IMR-90 (cell line): ENCODE measurements at regions not wholly inside any gene's neighbourhood (a gene's known extent, or its start where the extent isn't known, plus 50 kb on each side); places are given as distances from the start of the nearest gene placed in this dataset.

Experiments
- CEBPB ChIP-seq: IDR thresholded peaks from 2 replicates; pipeline ENCODE4 v1.6.1; 2012; ENCODE audit warnings: low read depth, low read length, improper control_type of control experiment
- MXI1 ChIP-seq: IDR thresholded peaks from 2 replicates; pipeline ENCODE4 v1.6.1; 2012; ENCODE audit warnings: low read depth, mild to moderate bottlenecking, low read length, moderate library complexity, borderline replicate concordance
- POLR2A ChIP-seq: IDR thresholded peaks from 2 replicates; pipeline ENCODE4 v1.6.1; 2012; ENCODE audit warnings: mild to moderate bottlenecking, low read depth, low read length
- RAD21 ChIP-seq: IDR thresholded peaks from 2 replicates; pipeline ENCODE4 v1.6.1; 2012; ENCODE audit warnings: low read length, improper control_type of control experiment
- RCOR1 ChIP-seq: IDR thresholded peaks from 2 replicates; pipeline ENCODE4 v1.6.1; 2012; ENCODE audit warnings: mild to moderate bottlenecking, low read length, improper control_type of control experiment; ENCODE audit not compliant: insufficient replicate concordance
- RFX5 ChIP-seq: IDR thresholded peaks from 2 replicates; pipeline ENCODE4 v1.8.0; 2012; ENCODE audit warnings: low read depth, mild to moderate bottlenecking, low read length, moderate library complexity
- TF ChIP-seq, protein P1 (sequence below): conservative IDR thresholded peaks from 2 replicates; pipeline ENCODE4 v1.5.1; 2012; ENCODE audit warnings: mild to moderate bottlenecking, low read depth, low read length, improper control_type of control experiment
- TF ChIP-seq, protein P2 (sequence below): fragments of 150-350 bp; IDR thresholded peaks from 2 replicates; pipeline ENCODE4 v1.6.1; 2017; ENCODE audit warnings: mild to moderate bottlenecking, antibody characterized with exemption, low read length, low read depth

DNA sequence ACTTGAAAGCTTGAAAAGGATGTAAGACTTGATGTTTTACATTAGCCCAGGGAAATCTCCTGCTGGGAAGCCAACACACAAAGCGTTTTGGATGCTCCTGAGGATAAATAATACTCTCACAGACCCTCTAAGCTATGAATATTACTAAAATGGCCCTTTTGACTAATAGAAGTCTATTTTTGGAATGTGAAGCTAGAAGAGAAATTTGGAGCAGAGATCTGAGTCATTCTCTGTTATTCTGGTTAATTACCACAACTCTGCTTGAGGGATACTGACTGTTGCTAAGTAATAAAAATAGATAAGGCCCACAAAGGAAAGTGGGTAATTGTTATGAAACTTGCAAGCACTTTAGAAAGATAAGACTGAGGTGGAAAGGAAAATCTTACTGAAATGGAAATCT, 346.2 kb upstream of the STXBP6 start:
- TF ChIP-seq RAD21 (no peak), RCOR1 (no peak), CEBPB (no peak), POLR2A (no peak), RFX5 (no peak), MXI1 (no peak)
- TF ChIP-seq, protein P1, sequence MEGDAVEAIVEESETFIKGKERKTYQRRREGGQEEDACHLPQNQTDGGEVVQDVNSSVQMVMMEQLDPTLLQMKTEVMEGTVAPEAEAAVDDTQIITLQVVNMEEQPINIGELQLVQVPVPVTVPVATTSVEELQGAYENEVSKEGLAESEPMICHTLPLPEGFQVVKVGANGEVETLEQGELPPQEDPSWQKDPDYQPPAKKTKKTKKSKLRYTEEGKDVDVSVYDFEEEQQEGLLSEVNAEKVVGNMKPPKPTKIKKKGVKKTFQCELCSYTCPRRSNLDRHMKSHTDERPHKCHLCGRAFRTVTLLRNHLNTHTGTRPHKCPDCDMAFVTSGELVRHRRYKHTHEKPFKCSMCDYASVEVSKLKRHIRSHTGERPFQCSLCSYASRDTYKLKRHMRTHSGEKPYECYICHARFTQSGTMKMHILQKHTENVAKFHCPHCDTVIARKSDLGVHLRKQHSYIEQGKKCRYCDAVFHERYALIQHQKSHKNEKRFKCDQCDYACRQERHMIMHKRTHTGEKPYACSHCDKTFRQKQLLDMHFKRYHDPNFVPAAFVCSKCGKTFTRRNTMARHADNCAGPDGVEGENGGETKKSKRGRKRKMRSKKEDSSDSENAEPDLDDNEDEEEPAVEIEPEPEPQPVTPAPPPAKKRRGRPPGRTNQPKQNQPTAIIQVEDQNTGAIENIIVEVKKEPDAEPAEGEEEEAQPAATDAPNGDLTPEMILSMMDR: no peak
- TF ChIP-seq, protein P2, sequence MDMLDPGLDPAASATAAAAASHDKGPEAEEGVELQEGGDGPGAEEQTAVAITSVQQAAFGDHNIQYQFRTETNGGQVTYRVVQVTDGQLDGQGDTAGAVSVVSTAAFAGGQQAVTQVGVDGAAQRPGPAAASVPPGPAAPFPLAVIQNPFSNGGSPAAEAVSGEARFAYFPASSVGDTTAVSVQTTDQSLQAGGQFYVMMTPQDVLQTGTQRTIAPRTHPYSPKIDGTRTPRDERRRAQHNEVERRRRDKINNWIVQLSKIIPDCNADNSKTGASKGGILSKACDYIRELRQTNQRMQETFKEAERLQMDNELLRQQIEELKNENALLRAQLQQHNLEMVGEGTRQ: no peak
